NCI-H2107 (cell line): ENCODE measurements at regions not wholly inside any gene's neighbourhood (a gene's known extent, or its start where the extent isn't known, plus 50 kb on each side); places are given as distances from the start of the nearest gene placed in this dataset.

ENCODE experiments used
- DNase-seq: peaks from one replicate; lab custom pipeline; 2025; lab: John Stamatoyannopoulos, UW

GRCh38 chr10:44822349-44822748 lies 88.8 kb upstream of the TMEM72 start:
- DNase-seq, result no peak

DNA sequence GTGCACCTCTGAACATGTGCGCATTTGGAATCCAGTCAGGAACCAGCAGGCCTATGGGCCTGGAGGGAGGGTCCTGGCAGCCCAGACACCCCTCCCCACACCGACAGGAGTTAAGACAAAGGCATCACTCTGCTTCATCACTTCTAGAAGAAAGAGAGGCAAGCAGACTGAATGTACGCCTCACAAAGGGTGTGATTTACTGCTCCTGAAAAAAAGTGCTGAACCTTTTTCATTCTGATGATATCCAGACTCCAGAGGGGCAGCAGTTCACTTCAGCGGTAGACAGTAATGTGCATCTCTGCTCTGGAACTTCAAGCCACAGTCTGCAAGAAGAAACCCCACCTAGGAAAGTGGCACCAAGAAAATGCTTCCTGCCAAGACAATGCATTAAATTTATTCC lies 88.2 kb upstream of the TMEM72 start:
- no peak for DNase-seq

- no peak for DNase-seq
These were observed 86.5 kb upstream of the TMEM72 start for GRCh38 chr10:44824607-44825006.

GRCh38 chr10:44827431-44828006 lies 83.6 kb upstream of the TMEM72 start:
- DNase-seq, result no peak

DNA sequence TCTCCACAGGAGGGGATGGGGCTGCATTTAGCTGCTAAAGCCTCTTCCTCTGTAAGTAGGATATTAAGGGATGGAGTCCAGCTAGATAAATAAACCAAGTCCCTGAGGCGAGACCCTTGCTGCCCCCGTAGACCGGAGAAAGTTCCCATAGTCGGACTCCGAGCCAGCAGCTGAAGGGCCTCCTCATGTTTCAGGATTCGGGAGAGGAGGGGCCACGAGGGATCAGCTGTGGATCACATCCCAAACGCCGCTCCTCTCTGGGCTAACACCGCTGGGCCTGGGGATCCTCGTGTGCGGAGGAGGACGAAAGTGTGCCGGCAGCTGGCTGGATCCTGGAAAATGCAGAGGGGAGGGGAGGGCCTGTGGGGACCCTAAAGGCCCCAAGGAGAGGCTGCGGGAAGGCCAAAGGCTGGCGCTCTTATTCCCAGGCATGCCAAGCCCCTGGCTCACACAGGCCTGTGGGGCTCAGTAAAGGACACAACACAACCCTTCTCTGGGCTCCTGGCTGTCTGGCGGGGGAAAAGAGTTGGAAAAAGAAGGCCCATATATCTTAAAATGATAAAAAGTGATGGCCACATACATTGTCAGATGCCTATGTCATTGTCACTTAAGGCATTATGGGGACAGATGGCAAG lies 82.5 kb upstream of the TMEM72 start:
- DNase-seq, result no peak

DNA sequence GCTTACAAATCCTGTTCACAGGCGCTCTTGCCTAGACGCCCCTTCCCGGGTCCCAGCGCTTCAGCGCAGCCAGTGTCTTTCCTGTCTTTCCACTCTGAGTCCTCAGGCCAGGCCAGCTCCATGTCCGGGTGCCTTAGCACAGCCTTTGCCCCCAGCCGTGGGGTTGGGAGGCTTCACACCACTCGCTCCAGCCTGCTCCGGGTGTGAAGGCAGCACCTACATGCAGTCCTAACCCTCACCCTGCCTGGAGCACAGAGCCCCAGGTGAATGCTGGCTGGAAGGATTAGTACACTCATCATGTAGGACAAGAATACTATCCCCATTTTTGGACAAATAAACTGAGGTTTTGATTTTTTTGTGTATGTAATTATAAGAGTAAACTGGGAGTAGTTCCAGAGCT lies 81.7 kb upstream of the TMEM72 start:
- DNase-seq, result no peak

DNA sequence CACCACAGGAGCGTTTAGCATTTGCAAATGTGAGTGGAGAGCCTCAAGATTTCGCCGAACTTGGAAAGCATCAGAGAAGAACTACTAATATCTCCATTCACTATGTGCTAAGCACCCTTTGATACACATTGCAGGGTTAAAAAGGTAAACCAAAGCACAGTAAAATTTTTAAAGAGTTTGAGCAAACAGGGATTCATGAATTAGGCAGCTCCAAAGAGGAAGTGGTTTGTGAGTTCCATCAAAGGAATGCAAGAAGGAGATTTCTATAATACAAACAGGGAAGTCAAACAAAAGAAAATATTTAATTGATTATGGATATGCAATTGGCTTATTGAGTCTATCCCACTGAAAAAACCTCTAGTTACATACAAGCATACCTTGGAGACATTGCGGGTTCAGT lies 81.1 kb upstream of the TMEM72 start:
- no peak for DNase-seq

GRCh38 chr10:44831581-44831980 lies 79.6 kb upstream of the TMEM72 start:
- no peak for DNase-seq

- no peak for DNase-seq
These were observed 78.3 kb upstream of the TMEM72 start for GRCh38 chr10:44832595-44833390.

GRCh38 chr10:44834131-44834530 lies 77.0 kb upstream of the TMEM72 start:
- no peak for DNase-seq

DNA sequence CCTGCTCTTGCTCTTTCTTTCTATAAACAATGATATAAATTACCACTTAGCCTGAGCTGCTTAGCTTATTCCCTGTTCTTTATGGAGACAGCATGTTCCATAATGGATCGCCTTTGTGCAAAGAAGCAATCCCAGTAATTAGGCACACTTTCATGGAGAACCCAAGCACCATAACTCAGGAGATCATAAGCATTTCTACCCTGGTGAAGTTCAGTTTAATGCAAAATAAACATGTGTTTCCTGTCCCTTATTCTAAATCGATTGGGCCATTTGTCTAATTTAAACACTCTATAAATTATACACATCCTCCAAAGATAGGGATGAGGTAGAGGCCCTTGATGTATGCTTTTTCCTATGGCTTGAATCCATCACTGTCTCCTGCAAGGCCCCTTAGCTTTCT lies 75.8 kb upstream of the TMEM72 start:
- DNase-seq, result no peak

DNA sequence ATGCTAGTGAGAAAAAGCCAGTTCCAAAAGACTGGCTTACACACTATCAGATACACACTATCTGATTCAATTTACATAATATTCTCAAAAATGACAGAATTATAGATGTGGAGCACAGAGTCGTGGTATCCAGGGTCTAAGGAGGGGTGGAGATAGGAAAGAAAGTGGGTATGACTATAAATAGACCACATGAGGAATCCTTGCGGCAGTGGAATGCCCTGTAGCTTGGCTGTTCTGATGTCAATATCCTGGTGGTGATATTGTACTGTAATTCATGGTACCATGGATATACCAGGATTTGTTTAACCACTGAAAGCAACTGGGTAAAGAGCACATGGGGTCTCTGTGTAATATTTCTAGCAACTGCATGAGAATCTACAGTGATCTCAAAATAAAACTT lies 67.7 kb upstream of the TMEM72 start:
- no peak for DNase-seq

DNA sequence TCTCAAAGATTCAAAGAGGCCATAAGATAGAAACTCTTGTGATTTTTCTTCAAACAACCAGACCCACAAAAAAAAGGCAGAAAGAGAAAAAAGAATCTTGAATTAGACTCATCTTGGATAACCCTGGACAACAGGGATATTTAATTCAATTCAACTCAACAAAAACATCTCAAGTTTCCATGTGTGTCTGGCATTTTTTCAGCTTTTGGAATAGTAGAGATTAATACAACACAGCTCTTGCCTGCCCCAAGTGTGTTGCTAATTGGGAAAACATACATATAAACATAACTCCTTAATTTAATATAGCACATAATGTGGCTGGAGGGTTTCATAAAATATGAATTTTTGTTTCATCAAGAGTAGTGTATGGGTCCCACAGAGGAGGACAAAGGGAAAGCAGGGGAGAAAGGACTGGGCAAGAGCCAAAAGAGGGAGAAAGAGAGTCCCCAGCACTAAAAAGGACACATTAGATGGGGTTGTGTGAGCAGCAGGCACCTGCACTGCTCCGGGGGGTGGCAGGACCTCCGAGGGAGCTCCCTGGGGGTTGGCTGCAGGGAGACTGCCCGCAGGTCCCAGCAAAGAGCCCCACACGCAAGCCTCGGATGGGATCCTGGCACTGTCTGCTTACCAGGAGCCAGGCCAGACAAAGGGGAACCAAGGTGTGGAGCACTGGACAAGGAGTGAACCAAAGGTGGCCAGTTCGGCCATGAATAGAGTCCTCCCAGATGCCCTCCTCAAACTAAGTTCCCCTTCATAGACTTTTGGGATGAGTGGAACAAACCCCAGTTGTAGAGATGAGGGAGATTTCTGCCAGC lies 65.6 kb upstream of the TMEM72 start:
- no peak for DNase-seq

DNA sequence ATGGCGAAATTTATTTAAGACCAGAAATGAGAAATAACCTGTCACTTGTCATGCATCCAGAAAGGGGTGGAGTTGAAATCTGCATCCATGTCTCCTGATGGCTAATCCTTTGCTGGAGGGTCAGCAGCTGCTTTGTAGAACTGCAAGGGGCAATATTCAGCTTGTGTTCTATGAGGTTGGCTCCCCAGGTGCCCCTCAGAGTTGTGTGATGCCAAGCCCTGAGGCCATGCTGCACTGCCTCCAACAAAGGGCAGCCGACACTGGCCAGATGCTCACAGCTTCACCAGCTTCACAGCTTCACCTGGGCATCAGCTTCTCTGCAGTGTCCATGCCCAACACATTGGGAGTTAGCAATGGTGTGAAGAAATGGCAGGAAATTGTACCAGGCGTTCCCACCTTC lies 64.0 kb upstream of the TMEM72 start:
- DNase-seq, result no peak

DNA sequence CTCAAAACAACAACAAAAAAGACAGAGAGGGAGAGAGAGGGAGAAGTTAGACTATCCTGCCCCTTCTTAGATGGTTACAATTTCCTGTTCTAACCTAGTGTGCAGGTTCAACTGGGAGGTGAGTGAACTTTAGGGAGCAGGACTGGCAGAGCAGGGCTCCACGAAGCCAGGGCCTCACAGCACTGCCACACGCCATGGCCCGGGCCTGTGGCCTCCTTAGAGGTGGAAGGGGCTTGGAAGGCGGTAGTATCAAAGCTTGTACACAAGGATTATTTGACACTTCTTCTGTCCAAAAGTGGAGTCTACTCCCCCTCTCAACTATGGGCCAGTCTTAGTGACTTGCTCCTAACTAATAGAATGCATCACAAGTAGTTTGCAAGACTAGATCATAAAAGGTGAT lies 62.9 kb upstream of the TMEM72 start:
- no peak for DNase-seq

DNA sequence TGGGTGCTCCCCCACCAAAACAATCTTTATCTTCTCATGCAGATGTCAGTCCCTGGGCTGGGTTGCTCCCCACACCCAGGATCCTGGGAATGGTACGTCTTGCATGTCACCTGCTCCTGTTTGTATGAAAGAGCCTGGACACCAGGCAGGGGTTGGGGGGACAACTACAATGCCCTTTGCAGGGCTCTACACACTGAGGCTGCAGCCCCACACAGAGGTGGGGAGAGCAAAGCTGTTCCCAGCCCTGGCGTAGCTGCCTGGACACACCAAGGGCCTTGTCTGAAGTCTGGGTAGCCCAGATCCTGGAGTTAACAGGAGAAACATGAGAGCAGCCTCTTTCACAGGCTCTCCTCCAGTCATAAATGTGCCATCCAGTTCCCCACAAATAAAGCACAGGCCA lies 61.2 kb upstream of the TMEM72 start:
- no peak for DNase-seq

- no peak for DNase-seq
These were observed 60.7 kb upstream of the TMEM72 start for GRCh38 chr10:44850356-44850934.

DNA sequence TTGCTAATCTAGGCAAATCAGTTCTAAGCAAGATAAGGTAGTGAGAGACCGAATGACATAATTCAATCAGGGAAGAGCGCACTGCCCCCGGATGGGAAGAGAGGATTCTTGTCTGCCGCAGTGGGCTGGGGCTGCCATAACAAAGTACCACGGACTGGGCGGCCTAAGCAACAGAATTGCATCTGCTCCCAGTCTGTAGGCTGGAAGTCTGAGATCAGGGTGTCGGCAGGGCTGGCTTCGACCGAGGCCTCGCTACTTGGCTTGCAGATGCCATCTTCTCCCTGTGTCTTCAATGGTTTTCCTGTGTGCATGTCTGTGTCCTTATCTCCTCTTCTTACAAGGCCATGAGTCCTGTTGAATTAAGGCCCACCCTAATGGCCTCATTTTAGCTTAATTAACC lies 59.7 kb upstream of the TMEM72 start:
- DNase-seq, result no peak

DNA sequence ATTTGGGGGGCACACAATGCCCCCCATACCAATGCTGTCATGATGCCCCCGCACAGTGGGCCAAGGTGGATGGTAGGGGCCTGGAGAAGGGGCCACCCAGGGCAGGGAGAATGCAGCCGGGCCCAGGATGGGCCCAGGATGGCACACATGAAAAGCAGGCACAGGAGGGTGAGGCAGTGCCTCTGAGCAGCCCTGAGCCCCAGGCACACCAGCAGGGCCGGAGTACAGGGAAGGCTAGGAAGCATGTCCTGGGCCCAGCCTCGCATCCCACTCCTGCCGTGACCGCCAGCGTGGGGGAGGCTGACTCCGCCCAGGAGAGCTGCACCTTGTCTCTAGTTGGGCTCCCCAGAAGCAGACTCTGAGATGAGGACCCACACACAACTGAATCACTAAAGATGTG lies 59.3 kb upstream of the TMEM72 start:
- no peak for DNase-seq

DNA sequence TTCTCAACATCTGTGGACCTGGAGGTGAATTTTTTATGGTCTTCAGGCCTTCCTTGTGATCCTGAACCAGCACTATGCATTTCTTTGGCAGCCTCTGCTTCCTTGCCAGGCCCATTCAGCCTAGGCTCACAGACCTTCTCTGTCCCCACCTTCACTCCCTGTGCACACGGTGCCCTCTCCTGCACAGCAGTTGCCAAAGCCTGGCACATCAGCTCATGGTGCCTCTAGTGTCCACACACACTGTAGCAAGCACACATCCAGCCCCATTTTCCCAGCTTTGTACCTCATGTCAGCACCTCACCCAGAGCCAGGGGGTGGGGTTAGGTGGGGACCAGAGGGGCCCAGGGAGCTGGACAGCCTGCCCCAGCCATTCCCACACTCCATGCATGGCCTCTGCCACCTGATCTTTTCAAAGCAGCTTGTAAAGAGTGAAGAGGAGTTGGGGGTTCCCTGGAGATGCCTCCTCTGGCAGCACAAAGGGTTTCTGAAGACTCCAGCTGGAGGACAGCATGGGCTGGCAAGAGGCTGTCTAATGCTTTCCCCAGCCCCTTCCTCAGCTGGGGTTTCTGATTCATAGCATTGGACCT lies 57.9 kb upstream of the TMEM72 start:
- no peak for DNase-seq

DNA sequence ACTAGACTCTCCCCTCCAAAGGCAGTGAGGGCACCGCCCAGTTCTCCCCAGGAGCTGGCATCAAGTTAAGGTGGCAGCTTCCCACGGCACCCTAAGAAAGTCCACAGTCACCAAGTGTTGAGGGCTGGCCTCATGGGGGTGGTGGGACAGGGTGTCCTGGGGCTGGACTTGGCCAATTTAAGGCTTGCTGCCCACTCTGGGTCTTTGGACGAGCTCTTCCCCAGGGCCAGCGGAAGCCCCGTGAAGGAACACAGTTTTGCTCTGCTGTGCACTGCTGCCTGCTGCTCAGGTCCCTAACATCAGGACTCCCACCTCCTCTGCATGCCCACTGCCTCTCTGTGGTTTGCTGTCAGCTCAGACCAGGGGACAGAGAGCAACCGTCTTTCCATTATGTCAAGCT lies 57.3 kb upstream of the TMEM72 start:
- no peak for DNase-seq
